Neural progenitor cell (in vitro differentiated cells): ENCODE measurements at regions not wholly inside any gene's neighbourhood (a gene's known extent, or its start where the extent isn't known, plus 50 kb on each side); places are given as distances from the start of the nearest gene placed in this dataset.

ENCODE experiments used
- CTCF ChIP-seq: fragments of 200-600 bp; sonication (generic); IDR thresholded peaks from 2 replicates; pipeline ENCODE4 v1.5.1; 2017; ENCODE audit warnings: antibody characterized with exemption, mild to moderate bottlenecking
- EZH2 ChIP-seq: fragments of 200-600 bp; sonication (generic); IDR thresholded peaks from 2 replicates; pipeline ENCODE4 v1.6.1; 2017; ENCODE audit warnings: antibody characterized with exemption, mild to moderate bottlenecking, moderate library complexity
- EZH2phosphoT487 ChIP-seq: fragments of 200-600 bp; sonication (generic); IDR thresholded peaks from 2 replicates; pipeline ENCODE4 v1.6.1; 2017; ENCODE audit warnings: antibody characterized with exemption

DNA sequence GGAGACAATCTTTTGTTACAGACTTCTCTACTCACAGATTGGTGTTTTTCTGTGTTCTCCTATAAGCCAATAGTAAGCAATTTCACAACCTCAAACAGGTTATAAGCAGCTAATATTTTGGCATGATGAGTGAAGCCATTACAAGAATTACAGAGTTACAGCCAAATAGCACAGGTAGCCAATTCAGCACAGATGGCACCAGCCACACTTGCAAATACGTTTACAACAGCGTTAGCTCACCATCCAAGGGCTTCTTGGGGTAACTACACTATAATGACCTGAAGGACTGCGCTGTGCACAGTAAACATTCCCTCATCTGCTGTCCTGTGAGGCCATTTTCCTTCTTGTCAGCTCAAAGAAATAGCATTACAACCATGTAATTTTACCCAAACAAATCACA, 428.6 kb downstream of the TCERG1L start:
- TF ChIP-seq EZH2 = no peak
- no peak for TF ChIP-seq CTCF
- no peak for TF ChIP-seq EZH2phosphoT487
